Right ventricle myocardium superior (tissue), 1 donor: ENCODE measurements at regions not wholly inside any gene's neighbourhood (a gene's known extent, or its start where the extent isn't known, plus 50 kb on each side); places are given as distances from the start of the nearest gene placed in this dataset.
A peak's percentile ranks its signal among the peaks of the same experiment; 100 is the strongest.

Experiments
- ATAC-seq: fragments of 200-7000 bp; cut with Tn5 transposase; one replicate; pipeline ENCODE4 v1.9.1; 2020; ENCODE audit warnings: mild to moderate bottlenecking; ENCODE audit not compliant: poor library complexity
- DNase-seq: peaks from one replicate; pipeline ENCODE4 v3.0.0-alpha.2; 2020
- intact Hi-C: fragments of 100-400 bp; cut with DNase I; formaldehyde crosslinking; loops from one replicate; pipeline ENCODE4 v1.11.2; 2022
- donor health status: DM: no; HTN: yes; CAD: no; lungs with severe emphysema.

GRCh38 chr12:116465407-116465806 is 93.8 kb upstream of the MAP1LC3B2 start:
- no peak for DNase-seq
- intact Hi-C loops, result loop anchor here (10.0 kb wide), 1 partner anchor 129 kb away; no protein-coding TSS in a partner anchor
- ATAC-seq, result no peak

- intact Hi-C loops, result loop anchor here (10.0 kb wide), 1 partner anchor 129 kb away; no protein-coding TSS in a partner anchor
- DNase-seq, result no peak
- no peak for ATAC-seq
These were observed 93.3 kb upstream of the MAP1LC3B2 start for GRCh38 chr12:116465856-116466255.

- DNase-seq, result no peak
- intact Hi-C loops, result loop anchor here (10.0 kb wide), 1 partner anchor 128 kb away; no protein-coding TSS in a partner anchor
- no peak for ATAC-seq
These were observed 92.6 kb upstream of the MAP1LC3B2 start for GRCh38 chr12:116466536-116466935.

- no peak for DNase-seq
- intact Hi-C loops, result loop anchor here (10.0 kb wide), 1 partner anchor 125 kb away; no protein-coding TSS in a partner anchor
- ATAC-seq, result no peak
These were observed 89.8 kb upstream of the MAP1LC3B2 start for GRCh38 chr12:116469344-116469743.

GRCh38 chr12:116471544-116471943 is 87.6 kb upstream of the MAP1LC3B2 start:
- intact Hi-C loops, result no loop called here
- DNase-seq, result no peak
- ATAC-seq, result no peak

- no peak for DNase-seq
- intact Hi-C loops, result no loop called here
- no peak for ATAC-seq
These were observed 87.0 kb upstream of the MAP1LC3B2 start for GRCh38 chr12:116472193-116472592.

GRCh38 chr12:116473416-116473815 is 85.8 kb upstream of the MAP1LC3B2 start:
- no peak for ATAC-seq

GRCh38 chr12:116474331-116474730 is 84.8 kb upstream of the MAP1LC3B2 start:
- DNase-seq (no peak), ATAC-seq (no peak)
- intact Hi-C loops, result no loop called here

More at GRCh38 chr12:116473416-116473815, 85.8 kb upstream of the MAP1LC3B2 start:
- intact Hi-C loops, result no loop called here
- no peak for DNase-seq

GRCh38 chr12:116474899-116475298 is 84.3 kb upstream of the MAP1LC3B2 start:
- intact Hi-C loops, result no loop called here
- ATAC-seq (no peak), DNase-seq (no peak)

- ATAC-seq (no peak), DNase-seq (no peak)
- intact Hi-C loops, result no loop called here
These were observed 82.9 kb upstream of the MAP1LC3B2 start for GRCh38 chr12:116476227-116476822.

GRCh38 chr12:116478243-116478773 is 80.9 kb upstream of the MAP1LC3B2 start:
- ATAC-seq (no peak), DNase-seq (no peak)
- intact Hi-C loops, result no loop called here

GRCh38 chr12:116480210-116480810 is 78.9 kb upstream of the MAP1LC3B2 start:
- ATAC-seq, result no peak
- intact Hi-C loops, result no loop called here

GRCh38 chr12:116481726-116482125 is 77.5 kb upstream of the MAP1LC3B2 start:
- ATAC-seq (no peak), DNase-seq (no peak)

More at GRCh38 chr12:116480210-116480810, 78.9 kb upstream of the MAP1LC3B2 start:
- DNase-seq, result no peak

GRCh38 chr12:116482179-116482578 is 77.0 kb upstream of the MAP1LC3B2 start:
- intact Hi-C loops, result no loop called here
- DNase-seq, result no peak
- no peak for ATAC-seq

More at GRCh38 chr12:116481726-116482125, 77.5 kb upstream of the MAP1LC3B2 start:
- intact Hi-C loops, result no loop called here

GRCh38 chr12:116482859-116483258 is 76.3 kb upstream of the MAP1LC3B2 start:
- DNase-seq, result no peak
- no peak for ATAC-seq
- intact Hi-C loops, result no loop called here

GRCh38 chr12:116483959-116484750 is 75.0 kb upstream of the MAP1LC3B2 start:
- DNase-seq, result peak; percentile 54
- intact Hi-C loops, result no loop called here
- ATAC-seq, result no peak

GRCh38 chr12:116484807-116485206 is 74.4 kb upstream of the MAP1LC3B2 start:
- DNase-seq (no peak), ATAC-seq (peak; percentile 27)
- intact Hi-C loops, result no loop called here

- intact Hi-C loops, result no loop called here
- no peak for ATAC-seq
- no peak for DNase-seq
These were observed 70.1 kb upstream of the MAP1LC3B2 start for GRCh38 chr12:116489116-116489515.

GRCh38 chr12:116490471-116490870 is 68.7 kb upstream of the MAP1LC3B2 start:
- intact Hi-C loops, result no loop called here
- DNase-seq (no peak), ATAC-seq (no peak)
